ENCODE measurements at regions not wholly inside any gene's neighbourhood (a gene's known extent, or its start where the extent isn't known, plus 50 kb on each side); places are given as distances from the start of the nearest gene placed in this dataset.

- peaks cover 5% of the 10 kb centered on the region for H3K9me3 ChIP-seq (replicated peaks; ENCODE audit: control insufficient read depth, insufficient read depth, low read length)
- FAIRE-seq (no peak), DNase-seq (ENCODE audit: low read depth, low spot score) (no peak)
These were observed 186.0 kb upstream of the AJAP1 start for GRCh38 chr1:4468386-4468785.

More at GRCh38 chr1:4468386-4468785, 186.0 kb upstream of the AJAP1 start:
- dilution Hi-C loops (cut with MboI; ENCODE audit: extremely low pct_ligation_motif_present, low sequenced_read_pairs) (no loop called here), intact Hi-C loops (cut with micrococcal nuclease) (no loop called here)
- Histone ChIP-seq H3K27ac (ENCODE audit: insufficient read depth, low read depth, low read length) (no peak overlapping the region), H3K4me2 (ENCODE audit: insufficient read depth, low read length) (no peak overlapping the region), H4K20me1 (replicated peaks; ENCODE audit: control insufficient read depth, extremely low read depth, insufficient read depth, low read length) (no peaks in the 10 kb centered on the region), H3K27me3 (ENCODE audit: control insufficient read depth in 2 of 2, insufficient read depth in 2 of 2, low read length in 2 of 2) (no peaks in the 10 kb centered on the region), H3K36me3 (ENCODE audit: control insufficient read depth in 2 of 2, extremely low read depth in 1 of 2, insufficient read depth in 2 of 2, low read length in 2 of 2) (no peaks in the 10 kb centered on the region), H3K9me1 (replicated peaks; ENCODE audit: control insufficient read depth, extremely low read depth, insufficient read depth, low read length) (no peaks in the 10 kb centered on the region), H3K9ac (replicated peaks; ENCODE audit: extremely low read depth, insufficient read depth, low read length) (no peak overlapping the region), H3K4me3 (replicated peaks in 1 of 3; ENCODE audit: insufficient read depth in 1 of 3, low read depth in 1 of 3, low read length in 3 of 3) (no peak overlapping the region), H2AFZ (ENCODE audit: low read depth, low read length) (no peak overlapping the region), H3K4me1 (ENCODE audit: control insufficient read depth, extremely low read depth, insufficient read depth, low read length) (no peaks in the 10 kb centered on the region), H3K79me2 (ENCODE audit: control insufficient read depth, insufficient read depth, low read length) (no peaks in the 10 kb centered on the region)
- no TSS peak for BruUV-seq (replicated peaks)
- ChIA-PET POLR2A (no interaction called here), CTCF (no interaction called here)
- TF ChIP-seq, protein P1, sequence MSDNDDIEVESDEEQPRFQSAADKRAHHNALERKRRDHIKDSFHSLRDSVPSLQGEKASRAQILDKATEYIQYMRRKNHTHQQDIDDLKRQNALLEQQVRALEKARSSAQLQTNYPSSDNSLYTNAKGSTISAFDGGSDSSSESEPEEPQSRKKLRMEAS (IDR thresholded peaks at IDR 0.05; ENCODE audit: insufficient read depth, insufficient read length), result no peak
- no peak for TF ChIP-seq MYC (IDR thresholded peaks at IDR 0.05; ENCODE audit: low read depth, low read length)
- TF ChIP-seq POLR2A (IDR thresholded peaks at IDR 0.05; ENCODE audit: low read depth, low read length), result no peak
- no peak for TF ChIP-seq FOS (IDR thresholded peaks at IDR 0.05; ENCODE audit: borderline replicate concordance, insufficient read depth, low read length)
- no peak for TF ChIP-seq CTCF (IDR thresholded peaks at IDR 0.05; ENCODE audit: extremely low read depth in 1 of 2, insufficient read depth in 1 of 2, low read depth in 1 of 2, low read length in 2 of 2)
- no peak for TF ChIP-seq EZH2 (IDR thresholded peaks at IDR 0.05; ENCODE audit: borderline replicate concordance, low read depth, low read length, severe bottlenecking)
- no peak for TF ChIP-seq JUN (IDR thresholded peaks at IDR 0.05; ENCODE audit: borderline replicate concordance, insufficient read depth, insufficient read length, low read depth)
- no peak for TF ChIP-seq GATA2 (IDR thresholded peaks at IDR 0.05; ENCODE audit: insufficient read depth, insufficient read length, low read depth, low read length)
- no peak for TF ChIP-seq POLR2AphosphoS5 (IDR thresholded peaks at IDR 0.05; ENCODE audit: insufficient read depth, low read depth, low read length)
